Testis (tissue), 2 donors: ENCODE measurements at regions not wholly inside any gene's neighbourhood (a gene's known extent, or its start where the extent isn't known, plus 50 kb on each side); places are given as distances from the start of the nearest gene placed in this dataset.

Source experiments
- CTCF ChIP-seq, 3 experiments: fragments of 450-650 bp in 2 of 3; fragments of 200-600 bp in 1 of 3; sonication (generic) in 1 of 3; IDR thresholded peaks; one replicate each; pipeline ENCODE4 v1.5.1; 2016 to 2019; ENCODE audit warnings: antibody characterized with exemption in 3 of 3, mild to moderate bottlenecking in 2 of 3, moderate library complexity in 1 of 3
- POLR2A ChIP-seq: fragments of 450-650 bp; IDR thresholded peaks from one replicate; pipeline ENCODE4 v1.6.1; 2017; ENCODE audit warnings: antibody characterized with exemption, mild to moderate bottlenecking, moderate library complexity

- no peak for TF ChIP-seq POLR2A
- TF ChIP-seq CTCF (IDR thresholded peaks at IDR 0.05) = no peak
Measured at GRCh38 chr5:68369023-68369359, 153.4 kb downstream of the PIK3R1 start.
